A549 (cell line): ENCODE measurements at regions not wholly inside any gene's neighbourhood (a gene's known extent, or its start where the extent isn't known, plus 50 kb on each side); places are given as distances from the start of the nearest gene placed in this dataset.

Source experiments
- CEBPB ChIP-seq, 2 experiments: fragments of >200 bp in 1 of 2; sonication (Bioruptor Twin) in 1 of 2; formaldehyde crosslinking in 1 of 2; IDR thresholded peaks; 2 replicates each; pipeline ENCODE4 v1.6.1; 2012 to 2016
- HDAC2 ChIP-seq: fragments of 200-600 bp; sonication (generic); IDR thresholded peaks from 2 replicates; pipeline ENCODE4 v1.6.1; 2016
- KDM1A ChIP-seq: fragments of 200-600 bp; sonication (generic); IDR thresholded peaks from 2 replicates; pipeline ENCODE4 v1.6.1; 2016; ENCODE audit warnings: low read depth, mild to moderate bottlenecking
- POLR2A ChIP-seq: IDR thresholded peaks from 2 replicates; pipeline ENCODE4 v1.6.1; 2012; ENCODE audit warnings: mild to moderate bottlenecking, low read length
- POLR2AphosphoS2 ChIP-seq: conservative IDR thresholded peaks from 2 replicates; pipeline ENCODE4 v1.6.1; 2012; ENCODE audit warnings: low read length, improper control_type of control experiment, inconsistent platforms
- RAD21 ChIP-seq, 2 experiments: fragments of >200 bp in 1 of 2; sonication (Bioruptor Twin) in 1 of 2; formaldehyde crosslinking in 1 of 2; IDR thresholded peaks in 1 of 2; conservative IDR thresholded peaks in 1 of 2; 2 replicates in 1 of 2; 3 replicates in 1 of 2; pipeline ENCODE4 v1.6.1; 2012 to 2018; ENCODE audit warnings: inconsistent platforms in 1 of 2
- TP53 ChIP-seq: fragments of 250-450 bp; sonication (Bioruptor Pico); IDR thresholded peaks from 2 replicates; pipeline ENCODE4 v1.5.0; 2021; ENCODE audit warnings: mild to moderate bottlenecking, moderate library complexity
- ZFP36 ChIP-seq: fragments of 450-650 bp; IDR thresholded peaks from 2 replicates; pipeline ENCODE4 v1.6.1; 2014; ENCODE audit warnings: borderline replicate concordance; ENCODE audit not compliant: partially characterized antibody
- TF ChIP-seq, protein P1 (sequence below): fragments of >200 bp; sonication (Bioruptor Twin); formaldehyde crosslinking; IDR thresholded peaks from 3 replicates; pipeline ENCODE4 v1.5.1; 2016

DNA sequence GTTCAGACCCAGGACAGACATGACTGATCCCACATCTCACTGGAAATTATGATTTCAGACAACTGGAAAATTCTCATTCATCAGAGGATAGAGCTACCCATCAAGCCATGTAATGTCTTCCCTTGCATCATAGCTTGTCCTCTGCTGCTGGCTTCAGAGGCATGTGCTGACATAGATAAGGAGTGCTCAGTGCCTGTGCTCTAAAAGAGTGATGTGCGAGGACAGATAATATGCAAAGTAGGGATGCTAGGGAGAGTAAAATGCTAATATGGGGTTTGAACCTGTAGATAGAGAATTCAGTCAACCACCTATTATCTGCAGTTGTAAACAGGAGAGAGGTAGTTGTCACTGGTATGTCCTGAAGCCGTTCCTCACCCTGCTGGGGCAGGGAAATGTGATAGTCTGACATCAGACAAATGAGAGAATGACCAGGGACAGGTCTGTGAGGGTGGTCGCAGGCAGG is 349.7 kb upstream of the CCL2 start:
- no peak for TF ChIP-seq POLR2A
- TF ChIP-seq POLR2AphosphoS2: no peak
- no peak for TF ChIP-seq ZFP36
- TF ChIP-seq CEBPB (IDR thresholded peaks at IDR 0.05): no peak
- TF ChIP-seq, protein P1, sequence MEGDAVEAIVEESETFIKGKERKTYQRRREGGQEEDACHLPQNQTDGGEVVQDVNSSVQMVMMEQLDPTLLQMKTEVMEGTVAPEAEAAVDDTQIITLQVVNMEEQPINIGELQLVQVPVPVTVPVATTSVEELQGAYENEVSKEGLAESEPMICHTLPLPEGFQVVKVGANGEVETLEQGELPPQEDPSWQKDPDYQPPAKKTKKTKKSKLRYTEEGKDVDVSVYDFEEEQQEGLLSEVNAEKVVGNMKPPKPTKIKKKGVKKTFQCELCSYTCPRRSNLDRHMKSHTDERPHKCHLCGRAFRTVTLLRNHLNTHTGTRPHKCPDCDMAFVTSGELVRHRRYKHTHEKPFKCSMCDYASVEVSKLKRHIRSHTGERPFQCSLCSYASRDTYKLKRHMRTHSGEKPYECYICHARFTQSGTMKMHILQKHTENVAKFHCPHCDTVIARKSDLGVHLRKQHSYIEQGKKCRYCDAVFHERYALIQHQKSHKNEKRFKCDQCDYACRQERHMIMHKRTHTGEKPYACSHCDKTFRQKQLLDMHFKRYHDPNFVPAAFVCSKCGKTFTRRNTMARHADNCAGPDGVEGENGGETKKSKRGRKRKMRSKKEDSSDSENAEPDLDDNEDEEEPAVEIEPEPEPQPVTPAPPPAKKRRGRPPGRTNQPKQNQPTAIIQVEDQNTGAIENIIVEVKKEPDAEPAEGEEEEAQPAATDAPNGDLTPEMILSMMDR: no peak
- no peak for TF ChIP-seq KDM1A
- TF ChIP-seq TP53 (CRISPR knock-in tag): no peak
- TF ChIP-seq HDAC2: no peak
- TF ChIP-seq RAD21 (conservative IDR thresholded peaks at IDR 0.05 in 1 of 2, IDR thresholded peaks at IDR 0.05 in 1 of 2): no peak
